NT2/D1 (cell line): ENCODE measurements at regions not wholly inside any gene's neighbourhood (a gene's known extent, or its start where the extent isn't known, plus 50 kb on each side); places are given as distances from the start of the nearest gene placed in this dataset.

Source experiments
- DNase-seq: peaks from one replicate; pipeline ENCODE4 v3.0.0-alpha.2; 2011; ENCODE audit warnings: low read depth, low spot score
- H3K27me3 ChIP-seq: 2 replicates; pipeline ENCODE4 v1.6.0; 2011; ENCODE audit warnings: mild to moderate bottlenecking; ENCODE audit not compliant: insufficient read length, insufficient read depth
- H3K36me3 ChIP-seq: 2 replicates; pipeline ENCODE4 v1.6.1; 2011; ENCODE audit warnings: mild to moderate bottlenecking, low read length, mixed read lengths; ENCODE audit not compliant: insufficient read depth, insufficient read length
- H3K4me1 ChIP-seq: 2 replicates; pipeline ENCODE4 v1.5.1; 2011; ENCODE audit not compliant: insufficient read depth, insufficient read length
- H3K4me3 ChIP-seq: 2 replicates; pipeline ENCODE4 v1.5.1; 2011; ENCODE audit warnings: low read depth; ENCODE audit not compliant: insufficient read length
- H3K9ac ChIP-seq: 2 replicates; pipeline ENCODE4 v1.6.0; 2011; ENCODE audit warnings: low read depth; ENCODE audit not compliant: insufficient read length
- H3K9me3 ChIP-seq: 2 replicates; pipeline ENCODE4 v1.5.1; 2011; ENCODE audit warnings: mild to moderate bottlenecking, low read length; ENCODE audit not compliant: insufficient read depth
- SUZ12 ChIP-seq: IDR thresholded peaks from 2 replicates; pipeline ENCODE4 v1.6.1; 2011; ENCODE audit not compliant: insufficient read length, insufficient read depth; ENCODE audit errors: extremely low read depth
- YY1 ChIP-seq: IDR thresholded peaks from 2 replicates; pipeline ENCODE4 v1.6.1; 2011; ENCODE audit not compliant: insufficient read length, insufficient read depth
- ZNF274 ChIP-seq: IDR thresholded peaks from 2 replicates; pipeline ENCODE4 v1.6.1; 2011; ENCODE audit warnings: mild to moderate bottlenecking, low read depth, low read length

GRCh38 chr22:48379371-48379770 is 1448.3 kb downstream of the BRD1 start:
- DNase-seq = no peak
- Histone ChIP-seq H3K4me3 (no peak overlapping the region), H3K27me3 (peaks cover 8% of the 10 kb centered on the region), H3K9me3 (no peaks in the 10 kb centered on the region), H3K4me1 (peaks cover 5% of the 10 kb centered on the region), H3K9ac (no peak overlapping the region), H3K36me3 (no peaks in the 10 kb centered on the region)
- TF ChIP-seq SUZ12 (no peak), YY1 (no peak), ZNF274 (no peak)

- Histone ChIP-seq H3K27me3 (peaks cover 8% of the 10 kb centered on the region), H3K4me3 (no peak overlapping the region), H3K36me3 (no peaks in the 10 kb centered on the region), H3K9me3 (no peaks in the 10 kb centered on the region), H3K9ac (no peak overlapping the region), H3K4me1 (peaks cover 5% of the 10 kb centered on the region)
- TF ChIP-seq ZNF274 (no peak), SUZ12 (no peak), YY1 (no peak)
- DNase-seq = no peak
These were observed 1449.0 kb downstream of the BRD1 start for GRCh38 chr22:48378673-48379072.

GRCh38 chr22:48376936-48377712 is 1450.5 kb downstream of the BRD1 start:
- H3K4me1 ChIP-seq = peaks cover 5% of the 10 kb centered on the region
- no peak for DNase-seq
- no peaks in the 10 kb centered on the region for H3K9me3 ChIP-seq
- no peak for TF ChIP-seq SUZ12
- TF ChIP-seq ZNF274 = no peak
- no peak for TF ChIP-seq YY1
- peaks cover 8% of the 10 kb centered on the region for H3K27me3 ChIP-seq
- H3K9ac ChIP-seq = no peak overlapping the region
- H3K36me3 ChIP-seq = no peaks in the 10 kb centered on the region
- no peak overlapping the region for H3K4me3 ChIP-seq

DNA sequence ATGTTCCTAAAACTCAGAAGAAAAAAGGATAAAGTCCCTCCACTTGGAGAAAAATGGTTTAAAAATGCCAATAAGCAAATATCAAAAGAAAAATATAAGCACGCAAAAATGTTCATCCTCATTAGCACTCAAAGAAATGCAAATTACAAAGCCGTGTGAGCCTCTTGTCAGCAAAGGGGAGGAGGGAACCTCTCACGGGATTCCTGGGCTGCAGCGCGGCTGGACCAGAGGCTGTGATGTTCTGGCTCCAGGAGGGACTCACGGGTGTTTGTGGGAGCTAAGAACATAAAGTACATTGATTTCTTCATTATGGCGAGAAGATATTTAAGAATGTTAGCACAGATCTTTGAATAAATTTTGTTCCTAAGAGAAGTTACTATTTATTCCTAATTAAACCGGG is 1451.2 kb downstream of the BRD1 start:
- H3K9ac ChIP-seq = no peak overlapping the region
- no peak overlapping the region for H3K4me3 ChIP-seq
- H3K9me3 ChIP-seq = no peaks in the 10 kb centered on the region
- no peak for TF ChIP-seq YY1
- no peak for TF ChIP-seq SUZ12
- no peak for TF ChIP-seq ZNF274
- no peak for DNase-seq
- H3K27me3 ChIP-seq = peaks cover 8% of the 10 kb centered on the region
- peaks cover 5% of the 10 kb centered on the region for H3K4me1 ChIP-seq
- no peaks in the 10 kb centered on the region for H3K36me3 ChIP-seq

DNA sequence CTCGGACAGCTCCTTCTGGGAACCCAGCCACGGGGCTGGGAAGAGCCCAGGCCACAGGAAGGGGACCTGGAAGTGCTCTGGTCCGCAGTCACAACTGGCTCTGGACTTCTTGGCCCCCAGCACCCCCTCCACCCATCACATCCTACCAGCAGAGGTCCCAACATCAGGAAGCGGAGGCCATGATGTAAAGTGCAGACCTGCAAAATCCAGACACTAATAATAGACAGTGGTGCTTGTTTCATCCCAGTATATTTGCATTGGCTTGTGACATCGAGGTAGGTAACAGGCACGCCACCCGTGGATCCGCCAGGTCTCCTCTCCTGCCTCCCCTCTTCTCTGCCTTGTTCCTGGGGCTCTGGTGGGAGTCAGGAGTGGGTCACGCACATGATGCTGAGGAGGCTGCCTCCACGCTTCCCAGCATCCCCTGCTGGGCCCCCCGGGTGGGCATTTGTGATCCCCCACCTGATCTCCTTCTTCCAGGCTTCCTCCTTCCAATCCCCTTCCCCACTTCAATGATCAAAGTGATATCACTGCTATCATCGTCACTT is 1454.0 kb downstream of the BRD1 start:
- DNase-seq = no peak
- Histone ChIP-seq H3K36me3 (no peaks in the 10 kb centered on the region), H3K9ac (no peak overlapping the region), H3K4me1 (peaks cover 12% of the 10 kb centered on the region), H3K9me3 (no peaks in the 10 kb centered on the region), H3K27me3 (peaks cover 8% of the 10 kb centered on the region), H3K4me3 (no peak overlapping the region)
- no peak for TF ChIP-seq SUZ12
- TF ChIP-seq YY1 = no peak
- TF ChIP-seq ZNF274 = no peak

GRCh38 chr22:48372390-48372789 is 1455.3 kb downstream of the BRD1 start:
- peaks cover 7% of the 10 kb centered on the region for H3K27me3 ChIP-seq
- H3K9me3 ChIP-seq = no peaks in the 10 kb centered on the region
- no peaks in the 10 kb centered on the region for H3K36me3 ChIP-seq
- no peak overlapping the region for H3K4me3 ChIP-seq
- H3K9ac ChIP-seq = no peak overlapping the region
- no peak for TF ChIP-seq SUZ12
- no peak for TF ChIP-seq ZNF274
- no peak for TF ChIP-seq YY1
- DNase-seq = no peak
- peaks cover 14% of the 10 kb centered on the region for H3K4me1 ChIP-seq

DNA sequence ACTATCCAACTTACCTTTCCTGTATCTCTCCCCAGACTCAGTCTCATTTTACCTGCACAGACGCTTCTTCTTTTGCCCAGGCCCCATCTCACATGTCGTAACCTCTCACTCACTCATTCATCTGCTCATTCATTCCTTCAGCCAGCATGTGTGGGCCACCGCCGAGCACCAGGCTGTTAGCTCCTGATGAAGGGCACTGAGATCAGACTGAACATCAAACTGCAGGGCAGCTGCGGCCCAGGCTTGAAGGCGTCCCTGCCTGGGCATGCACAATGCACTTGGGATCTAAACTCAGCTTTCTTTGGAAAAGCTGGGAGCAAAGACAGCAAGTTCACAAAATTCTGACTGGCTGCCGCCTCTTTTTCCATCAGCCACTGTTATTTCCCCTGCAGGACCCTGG is 1456.3 kb downstream of the BRD1 start:
- no peak overlapping the region for H3K9ac ChIP-seq
- no peak for DNase-seq
- H3K36me3 ChIP-seq = no peaks in the 10 kb centered on the region
- peaks cover 2% of the 10 kb centered on the region for H3K27me3 ChIP-seq
- H3K9me3 ChIP-seq = no peaks in the 10 kb centered on the region
- no peak overlapping the region for H3K4me3 ChIP-seq
- peaks cover 9% of the 10 kb centered on the region for H3K4me1 ChIP-seq
- TF ChIP-seq YY1 (no peak), ZNF274 (no peak), SUZ12 (no peak)
